Left lung (tissue), 4 donors: ENCODE measurements at regions not wholly inside any gene's neighbourhood (a gene's known extent, or its start where the extent isn't known, plus 50 kb on each side); places are given as distances from the start of the nearest gene placed in this dataset.

Experiments
- ATAC-seq: fragments of 200-7000 bp; cut with Tn5 transposase; one replicate; pipeline ENCODE4 v1.9.1; 2020; ENCODE audit warnings: moderate library complexity
- DNase-seq, 4 donors: peaks; one replicate each; pipeline ENCODE4 v3.0.0-alpha.2; 2013 to 2020
- H3K27ac ChIP-seq, 2 donors: fragments of 200-600 bp; sonication (generic) in 1 of 2; one replicate each; pipeline versions ENCODE4 v1.5.0 to v1.8.0; 2020 to 2021
- H3K27me3 ChIP-seq, 2 donors: fragments of 200-600 bp; sonication (generic) in 1 of 2; one replicate each; pipeline versions ENCODE4 v1.5.0 to v1.8.0; 2020 to 2021
- H3K36me3 ChIP-seq, 2 donors: fragments of 200-600 bp; sonication (generic) in 1 of 2; one replicate each; pipeline versions ENCODE4 v1.5.0 to v1.8.0; 2020 to 2021
- H3K4me1 ChIP-seq, 2 donors: fragments of 200-600 bp; one replicate each; pipeline ENCODE4 v1.8.0; 2021
- H3K4me3 ChIP-seq, 2 donors: fragments of 200-600 bp; sonication (generic) in 1 of 2; one replicate each; pipeline versions ENCODE4 v1.5.0 to v1.8.0; 2020 to 2021; ENCODE audit warnings: mild to moderate bottlenecking in 1 of 2
- H3K9me3 ChIP-seq, 2 donors: fragments of 200-600 bp; sonication (generic) in 1 of 2; one replicate each; pipeline versions ENCODE4 v1.5.0 to v1.8.0; 2020 to 2021
- intact Hi-C, 2 donors: fragments of 100-400 bp; cut with DNase I; formaldehyde crosslinking; loops; one replicate each; pipeline versions ENCODE4 v1.11.2 to v1.14.2; 2022
- TF ChIP-seq, protein P1 (sequence below), 2 donors: fragments of 200-600 bp; sonication (generic) in 1 of 2; IDR thresholded peaks; one replicate each; pipeline versions ENCODE4 v1.5.0 to v1.8.0; 2021; ENCODE audit warnings: antibody characterized with exemption in 2 of 2
- donor health status: DM: no; HTN: yes; CAD: no.
- donor health status: DM: no; HTN: no; CAD: no.

DNA sequence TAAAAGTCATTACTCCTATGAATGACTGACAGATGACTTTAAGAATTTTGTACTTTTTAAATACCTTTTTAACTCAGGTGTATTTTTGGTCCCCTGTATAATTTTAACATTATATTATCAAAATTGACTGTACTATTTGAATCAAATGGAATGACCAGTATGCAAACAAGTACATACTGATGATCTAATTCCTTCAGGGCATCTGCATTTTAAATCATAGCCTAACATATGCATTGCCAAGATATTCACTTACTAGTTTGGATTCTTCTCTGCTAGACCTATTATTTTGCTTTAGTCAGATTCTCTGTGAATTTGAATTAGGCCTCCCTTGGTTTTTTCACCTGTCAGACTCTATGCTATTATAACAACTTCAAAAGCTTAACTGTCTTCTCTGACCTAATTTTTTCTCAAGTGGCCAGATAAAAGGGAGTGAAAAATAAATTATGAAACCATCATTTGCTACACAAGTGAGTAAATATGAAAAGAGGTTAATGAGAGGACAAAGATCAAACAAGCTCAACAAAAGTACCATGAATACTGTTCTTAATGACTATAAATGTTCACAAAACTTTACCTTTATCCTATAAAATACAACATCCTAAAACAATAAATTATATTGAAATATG is 1505.2 kb upstream of the CDH9 start:
- Histone ChIP-seq H3K27ac (no peak overlapping the region), H3K4me3 (no peak overlapping the region), H3K4me1 (no peaks in the 10 kb centered on the region), H3K36me3 (no peaks in the 10 kb centered on the region), H3K27me3 (no peaks in the 10 kb centered on the region), H3K9me3 (no peaks in the 10 kb centered on the region)
- TF ChIP-seq, protein P1, sequence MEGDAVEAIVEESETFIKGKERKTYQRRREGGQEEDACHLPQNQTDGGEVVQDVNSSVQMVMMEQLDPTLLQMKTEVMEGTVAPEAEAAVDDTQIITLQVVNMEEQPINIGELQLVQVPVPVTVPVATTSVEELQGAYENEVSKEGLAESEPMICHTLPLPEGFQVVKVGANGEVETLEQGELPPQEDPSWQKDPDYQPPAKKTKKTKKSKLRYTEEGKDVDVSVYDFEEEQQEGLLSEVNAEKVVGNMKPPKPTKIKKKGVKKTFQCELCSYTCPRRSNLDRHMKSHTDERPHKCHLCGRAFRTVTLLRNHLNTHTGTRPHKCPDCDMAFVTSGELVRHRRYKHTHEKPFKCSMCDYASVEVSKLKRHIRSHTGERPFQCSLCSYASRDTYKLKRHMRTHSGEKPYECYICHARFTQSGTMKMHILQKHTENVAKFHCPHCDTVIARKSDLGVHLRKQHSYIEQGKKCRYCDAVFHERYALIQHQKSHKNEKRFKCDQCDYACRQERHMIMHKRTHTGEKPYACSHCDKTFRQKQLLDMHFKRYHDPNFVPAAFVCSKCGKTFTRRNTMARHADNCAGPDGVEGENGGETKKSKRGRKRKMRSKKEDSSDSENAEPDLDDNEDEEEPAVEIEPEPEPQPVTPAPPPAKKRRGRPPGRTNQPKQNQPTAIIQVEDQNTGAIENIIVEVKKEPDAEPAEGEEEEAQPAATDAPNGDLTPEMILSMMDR (IDR thresholded peaks at IDR 0.05) = no peak
- ATAC-seq (peak; percentile 30), DNase-seq (no peak)
- intact Hi-C loops = no loop called here

DNA sequence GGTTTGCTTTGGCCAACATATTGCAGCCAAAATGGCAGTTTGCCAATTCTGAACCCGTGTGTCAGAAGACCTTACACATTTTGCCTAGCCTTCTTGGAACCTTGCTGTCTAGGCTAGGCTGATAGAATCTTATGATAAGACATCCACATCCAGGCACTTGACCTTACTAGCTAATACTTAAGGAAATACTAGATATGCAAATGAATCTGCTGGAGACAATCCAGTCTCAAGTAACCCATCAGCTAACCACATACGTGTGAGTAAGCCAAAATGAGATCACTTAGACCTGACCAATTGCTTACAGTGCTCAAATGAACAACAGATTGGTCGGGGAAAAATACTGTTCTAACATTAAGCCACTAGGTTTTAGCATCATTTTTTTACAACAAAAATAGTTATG is 1504.6 kb upstream of the CDH9 start:
- Histone ChIP-seq H3K4me3 (no peak overlapping the region), H3K4me1 (no peaks in the 10 kb centered on the region), H3K27me3 (no peaks in the 10 kb centered on the region), H3K36me3 (no peaks in the 10 kb centered on the region), H3K27ac (no peak overlapping the region), H3K9me3 (peaks cover 0 to 1% of the 10 kb centered on the region in 2 donors)
- ATAC-seq = peak; percentile 94
- DNase-seq = no peak
- intact Hi-C loops = no loop called here
- TF ChIP-seq, protein P1 (IDR thresholded peaks at IDR 0.05) = no peak

DNA sequence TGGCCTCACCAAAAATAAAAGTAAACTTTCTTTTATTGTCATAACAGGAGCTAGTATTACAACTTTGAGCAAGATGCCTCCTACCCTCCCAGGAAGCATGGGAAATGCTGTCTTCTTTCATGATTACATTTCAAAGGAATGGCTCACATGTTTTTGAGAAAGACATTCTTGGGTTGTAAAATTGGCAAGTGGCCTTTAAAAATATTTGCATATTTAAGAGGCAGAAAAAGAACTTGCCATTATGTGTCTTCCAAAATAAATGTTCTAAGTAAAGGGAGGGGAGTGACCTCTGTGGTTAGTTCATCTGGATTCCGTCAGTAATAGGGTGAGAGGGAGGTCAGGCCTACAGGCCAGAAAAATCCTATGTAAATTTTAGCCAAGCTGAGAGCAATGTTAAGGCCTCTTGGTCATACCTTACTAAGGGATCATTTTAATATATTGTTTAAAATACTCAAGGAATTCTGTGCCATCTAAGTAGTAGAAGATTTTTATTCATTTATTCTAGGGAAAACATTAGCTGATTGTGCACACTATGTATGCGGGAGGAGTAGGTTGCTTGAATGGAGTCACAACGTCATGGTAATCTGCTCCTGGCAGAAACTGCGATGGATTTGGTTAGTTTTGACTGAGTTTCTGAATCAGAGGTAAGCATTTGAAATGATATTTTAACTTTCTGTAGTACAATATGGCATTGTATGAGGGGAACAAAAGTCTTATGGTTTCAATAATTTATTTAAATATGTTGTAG is 1485.7 kb upstream of the CDH9 start:
- Histone ChIP-seq H3K27ac (no peak overlapping the region), H3K36me3 (no peaks in the 10 kb centered on the region), H3K4me1 (peaks cover 0 to 5% of the 10 kb centered on the region in 2 donors), H3K27me3 (no peaks in the 10 kb centered on the region), H3K9me3 (peaks cover 0 to 22% of the 10 kb centered on the region in 2 donors), H3K4me3 (no peak overlapping the region)
- TF ChIP-seq, protein P1 (IDR thresholded peaks at IDR 0.05) = no peak
- DNase-seq (no peak), ATAC-seq (peak; percentile 86)
- intact Hi-C loops = no loop called here

DNA sequence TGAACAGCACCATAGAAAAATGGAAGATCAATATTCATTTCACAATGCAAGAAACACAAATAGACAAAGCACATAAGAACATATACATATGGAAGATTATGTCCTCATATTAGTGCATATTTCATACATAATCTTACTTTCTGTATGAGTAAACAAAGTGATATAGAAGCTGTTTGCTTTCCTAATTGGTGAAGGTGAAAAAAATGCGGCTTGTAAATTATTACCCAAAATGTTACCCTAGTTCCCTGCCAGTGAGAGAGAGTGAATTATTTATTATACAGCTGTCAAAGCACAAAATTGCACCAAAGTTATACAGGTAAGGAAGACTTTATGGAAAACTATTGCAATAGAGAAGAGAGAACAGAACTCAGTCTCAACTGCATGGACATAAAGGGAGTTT is 1485.0 kb upstream of the CDH9 start:
- H3K27me3 ChIP-seq = no peaks in the 10 kb centered on the region
- H3K4me3 ChIP-seq = no peak overlapping the region
- TF ChIP-seq, protein P1 (IDR thresholded peaks at IDR 0.05) = no peak
- H3K4me1 ChIP-seq = peaks cover 0 to 5% of the 10 kb centered on the region in 2 donors
- no peak overlapping the region for H3K27ac ChIP-seq
- no peaks in the 10 kb centered on the region for H3K36me3 ChIP-seq
- DNase-seq = no peak
- no peak for ATAC-seq
- peaks cover 0 to 22% of the 10 kb centered on the region in 2 donors for H3K9me3 ChIP-seq
- intact Hi-C loops = no loop called here

DNA sequence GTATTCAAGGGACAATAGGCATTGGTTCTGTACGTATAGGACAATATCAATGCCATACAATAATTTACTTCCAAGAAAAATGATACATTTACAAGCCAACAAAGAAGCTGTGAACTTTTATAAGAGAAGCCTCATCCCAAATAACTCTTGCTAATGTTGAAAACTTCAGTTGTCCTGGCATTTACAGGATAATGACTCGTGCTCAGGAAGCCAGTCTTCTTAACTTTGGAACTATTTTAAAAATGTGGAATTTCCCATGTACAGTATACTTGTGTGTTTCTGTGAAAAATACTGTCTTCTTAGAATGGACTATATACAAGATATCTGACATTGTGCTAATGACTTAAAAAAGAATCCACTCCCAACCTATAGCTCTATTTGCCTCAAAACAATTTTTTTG is 1479.3 kb upstream of the CDH9 start:
- TF ChIP-seq, protein P1 (IDR thresholded peaks at IDR 0.05) = no peak
- H3K4me1 ChIP-seq = no peaks in the 10 kb centered on the region

More for the DNA sequence above, 1479.3 kb upstream of the CDH9 start:
- no peaks in the 10 kb centered on the region for H3K36me3 ChIP-seq
- intact Hi-C loops = no loop called here
- no peaks in the 10 kb centered on the region for H3K27me3 ChIP-seq
- no peak overlapping the region for H3K27ac ChIP-seq
- peaks cover 0 to 10% of the 10 kb centered on the region in 2 donors for H3K9me3 ChIP-seq
- no peak overlapping the region for H3K4me3 ChIP-seq
- DNase-seq = no peak
- ATAC-seq = no peak
